Osteocyte (in vitro differentiated cells): ENCODE measurements at regions not wholly inside any gene's neighbourhood (a gene's known extent, or its start where the extent isn't known, plus 50 kb on each side); places are given as distances from the start of the nearest gene placed in this dataset.

Experiments used
- DNase-seq: peaks from one replicate; pipeline ENCODE4 v3.0.0; 2021; ENCODE audit warnings: mixed read lengths; ENCODE audit not compliant: unreplicated experiment; ENCODE audit errors: extremely low spot score
- H3K27ac Mint-ChIP-seq: one replicate; pipeline ENCODE4 v1.8.0; 2021; ENCODE audit warnings: mild to moderate bottlenecking, mixed read lengths; ENCODE audit not compliant: unreplicated experiment
- H3K27me3 Mint-ChIP-seq: one replicate; pipeline ENCODE4 v1.8.0; 2021; ENCODE audit warnings: mixed read lengths; ENCODE audit not compliant: unreplicated experiment
- H3K36me3 Mint-ChIP-seq: one replicate; pipeline ENCODE4 v1.8.0; 2021; ENCODE audit warnings: mixed read lengths; ENCODE audit not compliant: unreplicated experiment
- H3K4me1 Mint-ChIP-seq: one replicate; pipeline ENCODE4 v1.8.0; 2021; ENCODE audit warnings: mixed read lengths; ENCODE audit not compliant: unreplicated experiment
- H3K4me3 Mint-ChIP-seq: one replicate; pipeline ENCODE4 v1.8.0; 2021; ENCODE audit warnings: mild to moderate bottlenecking, moderate library complexity, mixed read lengths; ENCODE audit not compliant: unreplicated experiment
- H3K9me3 Mint-ChIP-seq: one replicate; pipeline ENCODE4 v1.8.0; 2021; ENCODE audit warnings: mixed read lengths; ENCODE audit not compliant: unreplicated experiment
- TF ChIP-seq, protein P1 (sequence below): fragments of 200-600 bp; sonication (generic); IDR thresholded peaks from 2 replicates; pipeline ENCODE4 v1.5.0; 2021; ENCODE audit warnings: antibody characterized with exemption, mild to moderate bottlenecking, moderate library complexity

DNA sequence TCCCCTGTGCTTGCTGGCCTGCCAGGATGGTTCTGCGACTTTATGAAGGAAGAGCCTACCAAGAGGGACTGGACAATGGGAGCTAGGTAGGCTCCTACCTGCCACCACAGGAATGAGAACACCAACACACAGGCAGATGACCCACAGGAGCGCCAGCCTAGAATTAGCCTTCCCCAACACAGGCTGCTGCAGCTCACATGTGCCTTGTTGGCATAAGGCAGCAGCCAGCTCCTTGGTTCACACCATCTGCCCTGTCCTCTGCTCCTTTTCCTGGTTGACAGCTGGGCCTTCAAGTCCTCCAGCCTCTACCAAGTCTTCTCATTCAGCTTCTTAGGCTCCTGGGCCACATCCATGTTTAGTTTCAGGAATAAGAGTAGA is 705.4 kb upstream of the RAB6C start:
- peaks cover 50% of the 10 kb centered on the region for H3K9me3 Mint-ChIP-seq
- H3K27me3 Mint-ChIP-seq: no peaks in the 10 kb centered on the region
- H3K4me3 Mint-ChIP-seq: no peak overlapping the region
- no peaks in the 10 kb centered on the region for H3K36me3 Mint-ChIP-seq
- H3K4me1 Mint-ChIP-seq: no peaks in the 10 kb centered on the region
- no peak overlapping the region for H3K27ac Mint-ChIP-seq
- TF ChIP-seq, protein P1, sequence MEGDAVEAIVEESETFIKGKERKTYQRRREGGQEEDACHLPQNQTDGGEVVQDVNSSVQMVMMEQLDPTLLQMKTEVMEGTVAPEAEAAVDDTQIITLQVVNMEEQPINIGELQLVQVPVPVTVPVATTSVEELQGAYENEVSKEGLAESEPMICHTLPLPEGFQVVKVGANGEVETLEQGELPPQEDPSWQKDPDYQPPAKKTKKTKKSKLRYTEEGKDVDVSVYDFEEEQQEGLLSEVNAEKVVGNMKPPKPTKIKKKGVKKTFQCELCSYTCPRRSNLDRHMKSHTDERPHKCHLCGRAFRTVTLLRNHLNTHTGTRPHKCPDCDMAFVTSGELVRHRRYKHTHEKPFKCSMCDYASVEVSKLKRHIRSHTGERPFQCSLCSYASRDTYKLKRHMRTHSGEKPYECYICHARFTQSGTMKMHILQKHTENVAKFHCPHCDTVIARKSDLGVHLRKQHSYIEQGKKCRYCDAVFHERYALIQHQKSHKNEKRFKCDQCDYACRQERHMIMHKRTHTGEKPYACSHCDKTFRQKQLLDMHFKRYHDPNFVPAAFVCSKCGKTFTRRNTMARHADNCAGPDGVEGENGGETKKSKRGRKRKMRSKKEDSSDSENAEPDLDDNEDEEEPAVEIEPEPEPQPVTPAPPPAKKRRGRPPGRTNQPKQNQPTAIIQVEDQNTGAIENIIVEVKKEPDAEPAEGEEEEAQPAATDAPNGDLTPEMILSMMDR: no peak
- DNase-seq: no peak

DNA sequence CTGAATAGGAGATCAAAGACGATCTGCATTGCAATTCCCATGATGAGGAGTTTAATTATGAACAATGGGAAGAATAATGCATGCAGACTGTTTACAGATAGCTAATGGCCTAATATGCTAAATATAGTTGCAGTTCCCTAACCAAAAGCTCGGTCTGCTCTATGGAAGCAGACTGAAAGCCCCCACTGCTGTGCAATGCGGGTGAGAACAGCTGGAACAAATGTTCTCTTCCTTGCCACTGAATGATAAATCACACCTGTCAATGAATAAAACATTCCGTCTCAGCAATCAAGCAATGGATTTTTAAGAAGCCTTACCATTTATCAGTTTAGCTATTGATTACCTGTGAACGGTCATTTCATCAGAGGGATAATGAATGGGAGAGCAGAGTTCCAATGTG is 704.5 kb upstream of the RAB6C start:
- no peaks in the 10 kb centered on the region for H3K4me1 Mint-ChIP-seq
- no peak overlapping the region for H3K27ac Mint-ChIP-seq
- H3K9me3 Mint-ChIP-seq: peaks cover 41% of the 10 kb centered on the region
- no peak for DNase-seq
- H3K4me3 Mint-ChIP-seq: no peak overlapping the region
- no peaks in the 10 kb centered on the region for H3K36me3 Mint-ChIP-seq
- H3K27me3 Mint-ChIP-seq: no peaks in the 10 kb centered on the region
- TF ChIP-seq, protein P1: no peak

DNA sequence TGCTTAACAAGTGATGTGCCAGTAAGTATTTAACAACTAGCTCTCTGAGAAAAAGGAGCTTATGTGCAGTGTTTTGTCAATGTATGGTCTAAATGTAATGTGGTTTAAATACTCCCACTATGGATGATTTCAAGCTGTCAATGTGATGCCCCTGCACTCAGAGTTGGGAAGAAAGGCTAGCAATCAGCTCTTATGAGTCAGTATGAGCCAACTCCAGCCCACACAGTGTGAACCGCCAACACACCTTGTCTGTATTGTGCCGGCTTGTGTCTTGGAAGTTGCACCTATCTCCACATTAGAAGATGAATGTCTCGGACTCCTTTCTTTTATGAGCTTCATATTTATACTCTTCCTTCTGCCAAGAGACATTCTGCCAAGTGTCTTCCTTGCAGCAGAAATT is 703.8 kb upstream of the RAB6C start:
- Mint-ChIP-seq H3K27ac (no peak overlapping the region), H3K4me3 (no peak overlapping the region), H3K36me3 (no peaks in the 10 kb centered on the region), H3K9me3 (peaks cover 33% of the 10 kb centered on the region), H3K27me3 (no peaks in the 10 kb centered on the region), H3K4me1 (no peaks in the 10 kb centered on the region)
- no peak for DNase-seq
- TF ChIP-seq, protein P1: no peak

DNA sequence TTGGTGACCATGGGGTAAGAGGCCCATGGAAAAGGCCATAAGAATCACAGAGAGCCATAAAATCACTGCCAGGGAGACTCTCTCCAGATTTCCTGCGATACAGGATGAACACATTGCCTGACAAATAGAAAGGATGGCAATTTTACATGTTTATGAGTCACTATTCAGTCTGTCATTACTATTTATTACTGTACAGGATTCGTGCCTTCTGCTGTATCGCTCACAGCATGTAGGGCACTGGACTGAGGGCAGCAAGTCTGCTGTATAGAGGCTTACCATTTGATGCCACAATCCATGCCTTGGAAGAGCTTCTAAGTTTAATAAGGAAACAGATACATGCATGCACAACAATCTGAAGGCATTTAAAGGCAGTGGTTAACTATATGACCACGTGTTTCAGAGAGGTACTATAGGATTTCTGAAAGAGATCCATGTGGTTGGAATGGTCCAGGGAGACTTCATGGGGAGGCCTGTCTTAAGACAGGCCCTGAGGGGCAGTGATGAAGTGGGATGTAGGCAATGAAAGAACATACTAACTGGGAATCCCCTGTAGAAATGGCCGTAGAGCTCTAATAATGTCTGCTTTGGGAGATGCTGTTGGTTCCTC is 702.4 kb upstream of the RAB6C start:
- no peak for DNase-seq
- Mint-ChIP-seq H3K27ac (no peak overlapping the region), H3K36me3 (no peaks in the 10 kb centered on the region), H3K4me1 (no peaks in the 10 kb centered on the region), H3K9me3 (peaks cover 26% of the 10 kb centered on the region), H3K27me3 (no peaks in the 10 kb centered on the region), H3K4me3 (no peak overlapping the region)
- TF ChIP-seq, protein P1: no peak

DNA sequence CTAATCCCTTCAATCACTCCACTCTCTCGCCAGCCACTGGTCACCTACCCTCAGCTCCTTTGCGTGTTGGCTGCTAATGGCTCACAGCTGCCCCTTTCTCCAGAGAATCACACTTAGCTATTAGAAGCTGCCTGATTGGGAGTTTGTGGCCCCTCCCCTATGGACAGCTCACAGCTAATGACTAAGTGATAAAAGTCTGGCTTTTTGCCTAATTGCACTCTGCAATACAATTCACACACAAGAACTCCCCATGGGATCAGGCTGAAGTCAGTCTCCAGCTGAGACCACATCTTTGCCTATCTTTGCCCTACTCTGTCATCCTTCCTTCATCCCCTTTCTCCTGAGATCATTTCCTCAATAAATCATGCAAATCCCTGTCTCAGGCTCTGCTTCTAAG is 701.9 kb upstream of the RAB6C start:
- TF ChIP-seq, protein P1: no peak
- Mint-ChIP-seq H3K9me3 (peaks cover 23% of the 10 kb centered on the region), H3K4me3 (no peak overlapping the region), H3K4me1 (no peaks in the 10 kb centered on the region), H3K27ac (no peak overlapping the region), H3K36me3 (no peaks in the 10 kb centered on the region), H3K27me3 (no peaks in the 10 kb centered on the region)
- DNase-seq: no peak
